ENCODE measurements at regions not wholly inside any gene's neighbourhood (a gene's known extent, or its start where the extent isn't known, plus 50 kb on each side); places are given as distances from the start of the nearest gene placed in this dataset.

DNA sequence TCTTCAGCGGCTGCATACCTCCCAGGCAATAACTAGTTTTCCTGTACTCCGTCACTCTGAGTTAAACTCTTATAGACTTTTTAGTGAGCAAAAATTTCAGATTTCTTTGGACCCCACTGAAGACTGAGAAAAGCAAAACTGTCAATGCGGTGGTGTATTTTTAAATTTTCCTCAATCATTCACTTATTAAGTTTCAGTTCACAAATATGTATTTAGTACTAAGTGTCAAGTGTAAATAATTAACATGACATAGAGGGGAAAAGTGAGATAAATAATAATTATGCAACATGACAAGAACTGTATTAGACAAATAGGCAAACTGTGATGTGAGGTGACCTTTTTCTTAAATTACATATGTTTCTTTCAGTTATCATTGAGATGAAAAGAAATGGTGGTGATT, 124.4 kb downstream of the NAF1 start:
- no peak for DNase-seq (ENCODE audit: low read depth in 1 of 2, low spot score in 1 of 2)
- Histone ChIP-seq H3K27ac (no peak overlapping the region), H3K4me2 (no peak overlapping the region), H3K4me3 (no peak overlapping the region), H3K4me1 (no peaks in the 10 kb centered on the region), H3K9me3 (no peaks in the 10 kb centered on the region)
- 82% methylated on average over 3 of the region's 3 CpGs for WGBS (ENCODE audit: missing lambda C conversion rate)
- ChIA-PET CTCF (no interaction called here), POLR2A (no interaction called here)
- FAIRE-seq: no peak
- ATAC-seq: no peak
- TF ChIP-seq, protein P1, sequence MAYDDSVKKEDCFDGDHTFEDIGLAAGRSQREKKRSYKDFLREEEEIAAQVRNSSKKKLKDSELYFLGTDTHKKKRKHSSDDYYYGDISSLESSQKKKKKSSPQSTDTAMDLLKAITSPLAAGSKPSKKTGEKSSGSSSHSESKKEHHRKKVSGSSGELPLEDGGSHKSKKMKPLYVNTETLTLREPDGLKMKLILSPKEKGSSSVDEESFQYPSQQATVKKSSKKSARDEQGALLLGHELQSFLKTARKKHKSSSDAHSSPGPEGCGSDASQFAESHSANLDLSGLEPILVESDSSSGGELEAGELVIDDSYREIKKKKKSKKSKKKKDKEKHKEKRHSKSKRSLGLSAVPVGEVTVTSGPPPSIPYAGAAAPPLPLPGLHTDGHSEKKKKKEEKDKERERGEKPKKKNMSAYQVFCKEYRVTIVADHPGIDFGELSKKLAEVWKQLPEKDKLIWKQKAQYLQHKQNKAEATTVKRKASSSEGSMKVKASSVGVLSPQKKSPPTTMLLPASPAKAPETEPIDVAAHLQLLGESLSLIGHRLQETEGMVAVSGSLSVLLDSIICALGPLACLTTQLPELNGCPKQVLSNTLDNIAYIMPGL (CRISPR knock-in tag; IDR thresholded peaks at IDR 0.05; ENCODE audit: borderline replicate concordance): no peak
- TF ChIP-seq MYC (IDR thresholded peaks at IDR 0.05; ENCODE audit: borderline replicate concordance, low read length) (no peak), RAD21 (conservative IDR thresholded peaks at IDR 0.05 in 1 of 2, IDR thresholded peaks at IDR 0.05 in 1 of 2) (no peak), RCOR1 (IDR thresholded peaks at IDR 0.05; ENCODE audit: low read depth, low read length) (no peak), ZNF302 (CRISPR knock-in tag; IDR thresholded peaks at IDR 0.05) (no peak), SREBF2 (IDR thresholded peaks at IDR 0.05) (no peak), CHD4 (IDR thresholded peaks at IDR 0.05; ENCODE audit: borderline replicate concordance) (no peak), HOXA7 (CRISPR knock-in tag; IDR thresholded peaks at IDR 0.05) (no peak), KDM5A (IDR thresholded peaks at IDR 0.05) (no peak), GATA3 (IDR thresholded peaks at IDR 0.05; ENCODE audit: borderline replicate concordance) (no peak), FOXS1 (CRISPR knock-in tag; IDR thresholded peaks at IDR 0.05) (no peak), RARB (CRISPR knock-in tag; IDR thresholded peaks at IDR 0.05) (no peak), CHD2 (IDR thresholded peaks at IDR 0.05; ENCODE audit: low read length, partially characterized antibody) (no peak)
- TF ChIP-seq, protein P2, sequence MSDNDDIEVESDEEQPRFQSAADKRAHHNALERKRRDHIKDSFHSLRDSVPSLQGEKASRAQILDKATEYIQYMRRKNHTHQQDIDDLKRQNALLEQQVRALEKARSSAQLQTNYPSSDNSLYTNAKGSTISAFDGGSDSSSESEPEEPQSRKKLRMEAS (IDR thresholded peaks at IDR 0.05): no peak

DNA sequence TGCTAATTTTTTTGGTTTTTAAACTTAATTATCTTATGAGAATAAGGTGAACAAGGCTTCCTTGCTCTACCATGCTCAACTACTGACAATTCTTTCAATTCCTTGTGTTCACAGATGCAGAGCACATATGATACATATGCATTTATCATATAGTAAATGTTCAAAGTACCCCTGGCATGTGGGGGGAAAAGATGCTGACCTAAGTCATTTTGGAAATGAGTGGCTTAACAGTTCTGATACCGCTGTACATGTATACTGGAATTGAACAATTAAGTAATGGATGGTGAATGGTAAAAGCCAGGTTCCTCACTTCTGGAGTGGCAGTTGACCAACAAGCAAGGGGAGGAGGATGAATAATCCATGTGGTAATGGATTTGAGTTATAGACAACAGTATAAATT, 149.6 kb downstream of the NAF1 start:
- DNase-seq (ENCODE audit: low read depth in 1 of 2, low spot score in 1 of 2) (no peak), ATAC-seq (no peak), FAIRE-seq (no peak)
- no peaks in the 10 kb centered on the region for H3K4me1 ChIP-seq
- no peak overlapping the region for H3K27ac ChIP-seq
- WGBS (ENCODE audit: missing lambda C conversion rate): 25% methylated on average over 1 of the region's 1 CpG
- ChIA-PET POLR2A (no interaction called here), CTCF (no interaction called here)
- no peak overlapping the region for H3K4me3 ChIP-seq
- H3K9me3 ChIP-seq: no peaks in the 10 kb centered on the region
- no peak overlapping the region for H3K4me2 ChIP-seq
- peak; percentile 45 for TF ChIP-seq MAFK (IDR thresholded peaks at IDR 0.05; ENCODE audit: partially characterized antibody)
- no peak for TF ChIP-seq HOXB13 (CRISPR knock-in tag; IDR thresholded peaks at IDR 0.05; ENCODE audit: low read depth)
- no peak for TF ChIP-seq ESRRA (IDR thresholded peaks at IDR 0.05; ENCODE audit: borderline replicate concordance, low read length)
- TF ChIP-seq RNF2 (IDR thresholded peaks at IDR 0.05; ENCODE audit: borderline replicate concordance, low read depth): no peak
- TF ChIP-seq JUNB (IDR thresholded peaks at IDR 0.05): no peak
- no peak for TF ChIP-seq ZC3H11A (IDR thresholded peaks at IDR 0.05)
- TF ChIP-seq RAD21 (conservative IDR thresholded peaks at IDR 0.05 in 1 of 2, IDR thresholded peaks at IDR 0.05 in 1 of 2): no peak

DNA sequence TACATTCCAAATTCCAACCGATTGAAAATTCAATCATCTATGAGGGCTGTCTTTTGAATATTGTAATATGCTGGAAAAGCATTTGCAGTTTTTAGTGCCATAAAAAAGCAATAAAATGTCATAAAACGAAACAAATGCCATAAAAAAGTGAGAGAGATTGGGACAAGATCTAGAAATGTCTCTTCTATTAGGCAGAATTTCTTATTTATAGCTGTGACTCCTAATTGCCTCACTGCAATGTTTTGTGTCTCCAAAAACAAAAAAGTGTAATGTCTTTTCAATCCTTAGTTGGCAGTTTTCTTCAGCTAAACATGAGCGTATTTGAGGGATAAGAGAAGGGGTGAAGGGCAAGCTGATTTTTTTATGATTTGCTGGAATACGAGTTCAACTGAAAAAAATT, 153.9 kb downstream of the NAF1 start:
- no peak for FAIRE-seq
- Histone ChIP-seq H3K4me2 (no peak overlapping the region), H3K27ac (no peak overlapping the region), H3K4me1 (no peaks in the 10 kb centered on the region), H3K4me3 (no peak overlapping the region), H3K9me3 (no peaks in the 10 kb centered on the region)
- ChIA-PET POLR2A (no interaction called here), CTCF (no interaction called here)
- WGBS (ENCODE audit: missing lambda C conversion rate): 27% methylated on average over 4 of the region's 4 CpGs
- no peak for ATAC-seq
- DNase-seq (ENCODE audit: low read depth in 1 of 2, low spot score in 1 of 2): no peak
- TF ChIP-seq, protein P3, sequence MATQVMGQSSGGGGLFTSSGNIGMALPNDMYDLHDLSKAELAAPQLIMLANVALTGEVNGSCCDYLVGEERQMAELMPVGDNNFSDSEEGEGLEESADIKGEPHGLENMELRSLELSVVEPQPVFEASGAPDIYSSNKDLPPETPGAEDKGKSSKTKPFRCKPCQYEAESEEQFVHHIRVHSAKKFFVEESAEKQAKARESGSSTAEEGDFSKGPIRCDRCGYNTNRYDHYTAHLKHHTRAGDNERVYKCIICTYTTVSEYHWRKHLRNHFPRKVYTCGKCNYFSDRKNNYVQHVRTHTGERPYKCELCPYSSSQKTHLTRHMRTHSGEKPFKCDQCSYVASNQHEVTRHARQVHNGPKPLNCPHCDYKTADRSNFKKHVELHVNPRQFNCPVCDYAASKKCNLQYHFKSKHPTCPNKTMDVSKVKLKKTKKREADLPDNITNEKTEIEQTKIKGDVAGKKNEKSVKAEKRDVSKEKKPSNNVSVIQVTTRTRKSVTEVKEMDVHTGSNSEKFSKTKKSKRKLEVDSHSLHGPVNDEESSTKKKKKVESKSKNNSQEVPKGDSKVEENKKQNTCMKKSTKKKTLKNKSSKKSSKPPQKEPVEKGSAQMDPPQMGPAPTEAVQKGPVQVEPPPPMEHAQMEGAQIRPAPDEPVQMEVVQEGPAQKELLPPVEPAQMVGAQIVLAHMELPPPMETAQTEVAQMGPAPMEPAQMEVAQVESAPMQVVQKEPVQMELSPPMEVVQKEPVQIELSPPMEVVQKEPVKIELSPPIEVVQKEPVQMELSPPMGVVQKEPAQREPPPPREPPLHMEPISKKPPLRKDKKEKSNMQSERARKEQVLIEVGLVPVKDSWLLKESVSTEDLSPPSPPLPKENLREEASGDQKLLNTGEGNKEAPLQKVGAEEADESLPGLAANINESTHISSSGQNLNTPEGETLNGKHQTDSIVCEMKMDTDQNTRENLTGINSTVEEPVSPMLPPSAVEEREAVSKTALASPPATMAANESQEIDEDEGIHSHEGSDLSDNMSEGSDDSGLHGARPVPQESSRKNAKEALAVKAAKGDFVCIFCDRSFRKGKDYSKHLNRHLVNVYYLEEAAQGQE (IDR thresholded peaks at IDR 0.05): no peak
- TF ChIP-seq MYC (IDR thresholded peaks at IDR 0.05; ENCODE audit: borderline replicate concordance, low read length): no peak
- TF ChIP-seq ZSCAN20 (CRISPR knock-in tag; IDR thresholded peaks at IDR 0.05): no peak
- TF ChIP-seq, protein P4, sequence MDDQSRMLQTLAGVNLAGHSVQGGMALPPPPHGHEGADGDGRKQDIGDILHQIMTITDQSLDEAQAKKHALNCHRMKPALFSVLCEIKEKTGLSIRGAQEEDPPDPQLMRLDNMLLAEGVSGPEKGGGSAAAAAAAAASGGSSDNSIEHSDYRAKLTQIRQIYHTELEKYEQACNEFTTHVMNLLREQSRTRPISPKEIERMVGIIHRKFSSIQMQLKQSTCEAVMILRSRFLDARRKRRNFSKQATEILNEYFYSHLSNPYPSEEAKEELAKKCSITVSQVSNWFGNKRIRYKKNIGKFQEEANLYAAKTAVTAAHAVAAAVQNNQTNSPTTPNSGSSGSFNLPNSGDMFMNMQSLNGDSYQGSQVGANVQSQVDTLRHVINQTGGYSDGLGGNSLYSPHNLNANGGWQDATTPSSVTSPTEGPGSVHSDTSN (IDR thresholded peaks at IDR 0.05): no peak
- no peak for TF ChIP-seq RAD21 (conservative IDR thresholded peaks at IDR 0.05 in 1 of 2, IDR thresholded peaks at IDR 0.05 in 1 of 2)
- TF ChIP-seq EP300 (IDR thresholded peaks at IDR 0.05): no peak
- no peak for TF ChIP-seq MAZ (IDR thresholded peaks at IDR 0.05; ENCODE audit: borderline replicate concordance, low read depth, low read length)
- TF ChIP-seq RNF2 (IDR thresholded peaks at IDR 0.05; ENCODE audit: borderline replicate concordance, low read depth): no peak
- TF ChIP-seq CBX8 (IDR thresholded peaks at IDR 0.05): no peak
- no peak for TF ChIP-seq HDAC2 (IDR thresholded peaks at IDR 0.05)
- TF ChIP-seq NFE2L2 (conservative IDR thresholded peaks at IDR 0.05; ENCODE audit: low read length): no peak
- TF ChIP-seq FOXS1 (CRISPR knock-in tag; IDR thresholded peaks at IDR 0.05): no peak
- no peak for TF ChIP-seq NPAS2 (CRISPR knock-in tag; IDR thresholded peaks at IDR 0.05; ENCODE audit: borderline replicate concordance)
- no peak for TF ChIP-seq HOXA7 (CRISPR knock-in tag; IDR thresholded peaks at IDR 0.05)
- no peak for TF ChIP-seq FOSL2 (IDR thresholded peaks at IDR 0.05)
- no peak for TF ChIP-seq FOSL2 (CRISPR knock-in tag; IDR thresholded peaks at IDR 0.05)
- no peak for TF ChIP-seq CHD4 (IDR thresholded peaks at IDR 0.05; ENCODE audit: borderline replicate concordance)
